Glutamatergic neuron (in vitro differentiated cells): ENCODE measurements at regions not wholly inside any gene's neighbourhood (a gene's known extent, or its start where the extent isn't known, plus 50 kb on each side); places are given as distances from the start of the nearest gene placed in this dataset.

Experiments used
- DNase-seq: peaks from one replicate; pipeline ENCODE4 v3.0.0; 2022
- H3K27ac Mint-ChIP-seq: one replicate; pipeline ENCODE4 v1.8.0; 2020; ENCODE audit warnings: mild to moderate bottlenecking, mixed read lengths, inconsistent platforms; ENCODE audit not compliant: unreplicated experiment
- H3K27me3 Mint-ChIP-seq: one replicate; pipeline ENCODE4 v1.8.0; 2020; ENCODE audit warnings: mild to moderate bottlenecking, moderate library complexity, mixed read lengths, inconsistent platforms; ENCODE audit not compliant: unreplicated experiment
- H3K36me3 Mint-ChIP-seq: one replicate; pipeline ENCODE4 v1.8.0; 2020; ENCODE audit warnings: mild to moderate bottlenecking, mixed read lengths, inconsistent platforms; ENCODE audit not compliant: unreplicated experiment
- H3K4me1 Mint-ChIP-seq: one replicate; pipeline ENCODE4 v1.8.0; 2020; ENCODE audit warnings: mild to moderate bottlenecking, low read depth, mixed read lengths, inconsistent platforms; ENCODE audit not compliant: unreplicated experiment
- H3K4me3 Mint-ChIP-seq: one replicate; pipeline ENCODE4 v1.8.0; 2020; ENCODE audit warnings: mild to moderate bottlenecking, mixed read lengths, inconsistent platforms; ENCODE audit not compliant: unreplicated experiment
- H3K9me3 Mint-ChIP-seq: one replicate; pipeline ENCODE4 v1.8.0; 2020; ENCODE audit warnings: mild to moderate bottlenecking, moderate library complexity, mixed read lengths, inconsistent platforms; ENCODE audit not compliant: unreplicated experiment
- TF ChIP-seq, protein P1 (sequence below): fragments of 200-600 bp; sonication (generic); IDR thresholded peaks from one replicate; pipeline ENCODE4 v1.5.0; 2021; ENCODE audit not compliant: partially characterized antibody, unreplicated experiment

DNA sequence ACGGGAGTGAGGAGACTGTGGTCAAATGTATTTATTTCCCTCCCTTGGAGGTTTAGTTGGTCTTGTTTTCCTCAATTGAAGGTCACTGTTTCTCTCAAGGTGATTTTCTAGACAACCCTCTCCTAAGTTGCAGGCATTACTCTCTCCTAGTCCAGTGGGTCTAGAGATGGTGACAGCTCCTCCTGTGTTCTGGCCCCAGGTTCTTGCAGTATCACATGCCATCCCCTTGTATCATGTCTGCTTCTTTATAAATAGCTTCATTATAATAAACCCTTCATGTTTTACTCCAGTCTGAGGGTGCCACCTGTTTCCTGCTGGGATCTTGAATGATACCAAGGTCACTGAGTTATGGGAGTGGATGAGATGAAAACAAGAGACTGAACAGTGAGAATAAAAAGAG, 208.0 kb upstream of the KCNN2 start:
- peaks cover 3% of the 10 kb centered on the region for H3K27me3 Mint-ChIP-seq
- peaks cover 3% of the 10 kb centered on the region for H3K9me3 Mint-ChIP-seq
- H3K4me3 Mint-ChIP-seq = no peak overlapping the region
- H3K36me3 Mint-ChIP-seq = peaks cover under 1% of the 10 kb centered on the region
- TF ChIP-seq, protein P1, sequence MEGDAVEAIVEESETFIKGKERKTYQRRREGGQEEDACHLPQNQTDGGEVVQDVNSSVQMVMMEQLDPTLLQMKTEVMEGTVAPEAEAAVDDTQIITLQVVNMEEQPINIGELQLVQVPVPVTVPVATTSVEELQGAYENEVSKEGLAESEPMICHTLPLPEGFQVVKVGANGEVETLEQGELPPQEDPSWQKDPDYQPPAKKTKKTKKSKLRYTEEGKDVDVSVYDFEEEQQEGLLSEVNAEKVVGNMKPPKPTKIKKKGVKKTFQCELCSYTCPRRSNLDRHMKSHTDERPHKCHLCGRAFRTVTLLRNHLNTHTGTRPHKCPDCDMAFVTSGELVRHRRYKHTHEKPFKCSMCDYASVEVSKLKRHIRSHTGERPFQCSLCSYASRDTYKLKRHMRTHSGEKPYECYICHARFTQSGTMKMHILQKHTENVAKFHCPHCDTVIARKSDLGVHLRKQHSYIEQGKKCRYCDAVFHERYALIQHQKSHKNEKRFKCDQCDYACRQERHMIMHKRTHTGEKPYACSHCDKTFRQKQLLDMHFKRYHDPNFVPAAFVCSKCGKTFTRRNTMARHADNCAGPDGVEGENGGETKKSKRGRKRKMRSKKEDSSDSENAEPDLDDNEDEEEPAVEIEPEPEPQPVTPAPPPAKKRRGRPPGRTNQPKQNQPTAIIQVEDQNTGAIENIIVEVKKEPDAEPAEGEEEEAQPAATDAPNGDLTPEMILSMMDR = no peak
- no peaks in the 10 kb centered on the region for H3K4me1 Mint-ChIP-seq
- H3K27ac Mint-ChIP-seq = no peak overlapping the region
- no peak for DNase-seq

DNA sequence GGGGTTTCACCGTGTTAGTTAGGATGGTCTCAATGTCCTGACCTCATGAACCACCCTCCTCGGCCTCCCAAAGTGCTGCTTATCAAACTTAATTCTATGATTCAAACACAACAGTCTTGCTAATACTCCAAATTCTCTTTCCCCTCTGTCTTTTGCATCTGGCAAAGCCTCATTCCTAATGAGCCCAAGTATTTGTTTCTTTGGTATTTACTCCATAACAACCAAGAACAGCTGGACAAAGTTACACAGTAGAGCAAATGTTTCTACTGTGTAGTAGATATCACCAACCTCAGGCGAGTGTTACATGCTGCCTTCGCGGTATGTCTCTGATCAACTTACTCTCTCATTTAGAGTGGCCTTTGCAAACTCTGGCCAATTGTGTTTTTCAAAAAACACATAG, 195.8 kb upstream of the KCNN2 start:
- H3K4me3 Mint-ChIP-seq = no peak overlapping the region
- H3K27me3 Mint-ChIP-seq = no peaks in the 10 kb centered on the region
- TF ChIP-seq, protein P1 = no peak
- no peak overlapping the region for H3K27ac Mint-ChIP-seq
- no peaks in the 10 kb centered on the region for H3K36me3 Mint-ChIP-seq
- H3K4me1 Mint-ChIP-seq = no peaks in the 10 kb centered on the region
- peaks cover 2% of the 10 kb centered on the region for H3K9me3 Mint-ChIP-seq
- DNase-seq = no peak

DNA sequence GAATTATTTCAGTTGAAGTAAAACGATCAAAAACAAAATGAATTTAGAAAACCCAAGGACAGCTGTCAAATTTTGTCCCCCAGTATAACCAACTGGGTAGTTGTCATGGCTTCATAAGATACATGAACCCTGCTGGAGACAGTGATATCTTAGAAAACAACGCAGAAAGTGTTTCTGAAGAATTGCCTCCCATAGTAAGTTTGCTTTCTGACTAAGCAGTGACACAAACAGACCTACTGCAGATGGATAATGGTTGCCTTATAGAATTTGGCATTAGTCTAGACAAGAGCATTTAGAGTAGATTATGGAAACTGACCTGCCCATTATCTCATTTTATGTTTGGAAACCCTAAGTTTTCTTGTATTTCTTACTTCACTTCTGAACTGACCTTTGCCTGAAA, 187.7 kb upstream of the KCNN2 start:
- TF ChIP-seq, protein P1 = no peak
- Mint-ChIP-seq H3K27me3 (no peaks in the 10 kb centered on the region), H3K27ac (no peak overlapping the region), H3K9me3 (no peaks in the 10 kb centered on the region), H3K36me3 (peaks cover 5% of the 10 kb centered on the region), H3K4me3 (no peak overlapping the region), H3K4me1 (no peaks in the 10 kb centered on the region)
- no peak for DNase-seq

DNA sequence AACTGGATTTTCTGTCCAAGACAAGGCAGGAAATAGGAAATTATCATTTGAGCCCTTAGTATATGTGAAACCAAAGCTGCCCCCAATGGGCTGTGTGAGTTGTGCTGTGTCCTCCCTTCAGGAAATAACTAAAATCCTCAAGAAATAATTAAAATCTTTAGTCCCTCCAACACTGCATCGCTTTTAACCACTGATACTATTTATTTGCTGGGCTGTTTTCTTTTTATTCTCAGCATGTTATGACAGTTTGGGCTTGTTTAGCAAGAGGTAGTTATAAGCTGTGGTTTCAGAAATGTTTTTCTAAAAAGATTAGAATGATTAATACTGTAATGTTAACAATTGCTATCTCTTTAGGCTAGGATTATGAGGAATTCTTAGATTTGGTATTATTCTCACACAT, 187.0 kb upstream of the KCNN2 start:
- no peak for DNase-seq
- H3K9me3 Mint-ChIP-seq = no peaks in the 10 kb centered on the region
- H3K27me3 Mint-ChIP-seq = no peaks in the 10 kb centered on the region
- no peaks in the 10 kb centered on the region for H3K4me1 Mint-ChIP-seq
- TF ChIP-seq, protein P1 = no peak
- peaks cover 5% of the 10 kb centered on the region for H3K36me3 Mint-ChIP-seq
- H3K4me3 Mint-ChIP-seq = no peak overlapping the region
- no peak overlapping the region for H3K27ac Mint-ChIP-seq

DNA sequence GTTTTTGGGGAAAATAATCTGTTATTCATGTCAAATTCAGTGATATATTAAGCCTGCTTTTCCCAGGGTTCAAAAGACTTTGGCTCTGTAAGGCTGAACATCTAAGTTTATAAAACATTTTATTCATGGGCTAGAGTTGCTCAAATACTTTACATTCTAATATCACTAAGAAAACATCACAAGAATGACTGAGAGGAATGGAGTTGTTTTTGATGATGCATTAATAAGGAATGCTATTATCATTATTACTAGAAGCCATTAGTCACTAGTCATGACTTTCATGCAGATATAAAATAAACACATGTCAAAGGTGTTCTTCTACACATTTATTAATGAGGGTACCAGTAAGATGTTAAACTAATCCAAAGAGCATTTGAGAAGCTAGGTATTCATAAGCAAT, 185.5 kb upstream of the KCNN2 start:
- Mint-ChIP-seq H3K27ac (no peak overlapping the region), H3K9me3 (no peaks in the 10 kb centered on the region), H3K4me1 (no peaks in the 10 kb centered on the region), H3K27me3 (no peaks in the 10 kb centered on the region), H3K36me3 (peaks cover 5% of the 10 kb centered on the region), H3K4me3 (no peak overlapping the region)
- TF ChIP-seq, protein P1 = no peak
- DNase-seq = no peak
